Left renal pelvis (tissue), 4 donors: ENCODE measurements at regions not wholly inside any gene's neighbourhood (a gene's known extent, or its start where the extent isn't known, plus 50 kb on each side); places are given as distances from the start of the nearest gene placed in this dataset.

Experiments
- DNase-seq, 4 donors: peaks; one replicate each; pipeline ENCODE4 v3.0.0-alpha.2; 2013; ENCODE audit warnings: low read depth in 4 of 4, low spot score in 3 of 4

DNA sequence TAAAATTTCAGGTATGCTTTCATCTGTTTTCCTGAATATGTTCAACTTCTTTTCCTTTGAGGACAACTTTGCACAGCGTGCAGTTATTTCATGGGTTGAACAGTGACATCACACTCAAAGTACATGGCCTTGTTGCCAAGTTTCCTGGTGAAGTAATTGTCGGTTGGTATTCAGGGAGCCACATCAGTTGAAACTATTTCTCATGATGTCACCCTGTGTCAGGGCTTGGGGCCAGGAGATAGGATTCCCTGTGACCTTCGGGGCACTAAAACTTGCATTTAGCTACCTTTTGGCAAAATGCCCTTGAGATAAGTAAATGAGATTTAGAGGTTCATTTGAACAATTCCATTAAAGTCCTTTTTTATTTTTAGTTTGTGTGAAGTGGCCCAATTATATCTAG, 383.9 kb downstream of the SH3GL2 start:
- no peak for DNase-seq

DNA sequence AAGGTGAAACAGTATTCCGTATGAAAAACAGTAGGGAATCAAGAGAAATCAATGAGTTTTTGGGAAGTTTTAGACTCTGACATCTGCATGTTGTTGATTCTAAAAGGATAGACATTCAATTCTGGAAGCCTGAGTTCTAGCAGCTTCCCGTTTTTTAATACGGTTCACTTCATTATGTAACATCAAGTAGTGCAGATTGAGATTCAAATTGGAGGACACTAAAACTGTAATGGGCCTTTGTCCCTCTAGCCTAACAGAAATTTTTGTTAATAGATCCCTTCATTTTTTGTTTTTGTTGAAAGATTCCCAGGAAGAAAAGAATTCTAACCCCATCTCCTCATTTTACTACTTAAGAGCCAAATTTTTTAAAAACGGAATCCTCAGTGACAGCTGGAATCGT, 384.6 kb downstream of the SH3GL2 start:
- DNase-seq, result no peak

DNA sequence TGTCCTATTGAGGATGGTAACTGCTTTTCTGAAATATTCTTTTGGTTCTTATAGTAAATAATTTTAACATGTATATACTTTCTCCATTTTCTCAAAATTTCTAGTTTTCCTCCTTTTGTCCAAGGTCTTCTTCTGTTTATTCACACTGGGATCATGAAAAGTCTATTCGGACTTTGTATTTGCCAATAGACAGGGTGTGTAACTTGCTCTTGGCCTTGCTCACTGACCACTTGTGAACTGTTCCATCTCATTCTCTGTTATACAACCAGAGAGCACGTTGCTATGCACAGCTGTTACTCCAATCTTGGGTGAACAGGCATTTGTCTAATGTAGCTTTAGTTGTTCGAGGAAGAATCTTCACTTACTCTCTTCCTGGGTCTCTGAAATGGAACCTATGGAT, 388.9 kb downstream of the SH3GL2 start:
- DNase-seq, result no peak

DNA sequence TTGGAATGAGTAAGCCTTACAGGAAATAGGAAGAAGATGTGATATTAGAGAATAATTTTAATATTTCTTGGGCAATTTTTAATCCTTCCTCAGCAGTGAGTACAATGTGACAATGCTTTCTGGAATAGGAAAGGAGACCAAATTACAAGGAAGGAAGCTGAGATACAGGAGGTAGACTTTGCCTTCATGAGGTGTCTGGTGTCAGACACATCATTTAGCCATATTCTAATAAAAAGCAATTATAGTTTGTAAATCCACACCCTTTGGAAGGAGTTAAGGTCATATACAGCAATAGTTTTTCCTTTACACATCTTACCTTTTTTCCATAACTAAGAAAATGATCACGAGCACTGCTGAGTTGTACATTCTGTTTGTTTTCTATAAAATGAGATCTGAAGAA, 390.4 kb downstream of the SH3GL2 start:
- DNase-seq, result no peak

DNA sequence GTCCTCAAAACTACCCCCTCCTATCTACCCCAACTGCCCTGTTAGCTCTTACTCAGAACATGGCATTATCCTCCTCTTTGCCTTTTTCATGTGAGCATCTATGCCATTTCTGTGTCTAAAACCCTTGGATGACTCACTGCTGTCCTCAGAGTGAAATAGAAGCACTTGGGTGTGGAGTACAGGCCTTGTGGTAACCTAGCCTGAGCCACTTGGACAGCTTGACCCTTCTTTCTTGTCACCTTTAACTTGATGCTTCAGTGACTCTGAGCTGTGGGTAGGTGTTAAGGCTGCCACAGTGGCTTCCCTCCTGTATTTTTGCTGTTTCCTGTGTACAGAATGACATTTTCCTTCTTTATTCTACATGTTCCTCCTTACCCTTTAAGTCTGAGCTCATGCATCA, 391.4 kb downstream of the SH3GL2 start:
- no peak for DNase-seq

DNA sequence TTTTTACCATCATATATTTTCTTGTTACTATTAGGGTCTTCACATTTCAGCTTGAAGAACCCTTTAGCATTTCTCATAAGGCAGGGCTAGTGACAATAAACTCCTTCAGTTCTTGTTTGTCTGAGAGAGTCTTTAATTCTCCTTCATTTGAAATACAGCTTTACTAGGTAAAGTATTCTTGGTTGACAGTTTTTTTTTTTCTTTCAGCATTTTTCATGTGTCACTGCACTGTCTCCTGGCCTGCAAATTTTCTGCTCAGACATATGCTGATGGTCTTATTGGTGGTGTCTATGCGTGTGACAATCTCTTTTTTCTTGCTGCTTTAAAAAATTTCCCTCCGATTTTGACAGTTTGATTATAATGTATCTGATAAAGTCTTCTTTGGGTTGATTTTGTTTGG, 399.9 kb downstream of the SH3GL2 start:
- DNase-seq, result no peak

DNA sequence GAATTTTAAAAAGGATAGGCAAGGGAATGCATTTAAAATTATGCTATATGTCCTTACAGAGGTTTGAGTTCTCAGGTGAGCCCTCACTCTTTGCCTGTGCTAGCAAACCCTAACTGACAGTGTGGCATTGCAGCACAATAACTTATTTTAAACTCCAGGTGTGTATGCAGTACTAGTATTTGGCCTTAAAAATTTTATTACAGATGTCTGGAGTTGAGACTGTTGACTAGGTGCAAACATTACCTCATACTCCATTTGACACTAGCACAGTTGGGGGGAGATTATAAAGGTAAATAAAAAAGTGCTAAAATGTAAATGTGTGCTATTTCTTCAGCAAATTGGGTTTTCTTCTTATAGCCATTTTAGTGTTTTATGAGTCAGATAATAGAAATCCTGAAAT, 407.7 kb downstream of the SH3GL2 start:
- no peak for DNase-seq

DNA sequence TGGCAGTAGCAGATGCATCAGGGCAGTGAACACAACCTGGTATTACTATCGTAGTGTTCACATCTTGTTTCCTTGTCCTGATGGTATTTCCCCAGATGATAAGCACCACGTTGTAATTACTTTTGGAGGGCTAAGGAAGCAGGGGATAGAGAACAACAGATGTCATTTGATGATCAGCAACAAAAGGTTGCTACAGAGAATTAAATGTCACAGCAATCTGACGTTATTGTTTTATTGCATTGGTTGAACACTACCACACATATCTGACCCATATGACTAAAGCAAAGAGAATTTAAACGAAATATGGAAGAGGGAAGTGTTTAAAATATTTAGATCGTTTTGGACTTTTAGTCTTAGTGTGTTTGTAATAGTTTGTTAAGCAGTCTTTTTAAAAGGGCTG, 408.3 kb downstream of the SH3GL2 start:
- no peak for DNase-seq

DNA sequence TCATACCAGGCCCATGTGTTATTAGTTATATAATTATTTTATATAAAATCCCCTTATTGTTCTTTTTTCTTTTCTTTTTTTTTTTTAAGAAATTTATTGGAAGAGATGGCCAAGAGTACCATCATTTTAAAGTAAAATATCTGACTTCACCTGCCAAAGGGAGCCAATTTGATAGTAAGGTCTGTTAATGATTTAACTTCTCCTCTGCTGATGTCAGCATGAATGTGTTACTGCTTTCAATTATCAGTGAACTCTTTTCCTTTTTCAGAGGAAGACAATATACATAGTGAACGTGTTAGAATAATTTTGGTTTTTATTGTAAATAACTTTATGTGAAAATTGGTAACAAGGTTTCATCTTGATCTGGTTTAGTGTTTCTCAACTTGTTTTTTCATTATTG, 409.6 kb downstream of the SH3GL2 start:
- DNase-seq, result no peak

DNA sequence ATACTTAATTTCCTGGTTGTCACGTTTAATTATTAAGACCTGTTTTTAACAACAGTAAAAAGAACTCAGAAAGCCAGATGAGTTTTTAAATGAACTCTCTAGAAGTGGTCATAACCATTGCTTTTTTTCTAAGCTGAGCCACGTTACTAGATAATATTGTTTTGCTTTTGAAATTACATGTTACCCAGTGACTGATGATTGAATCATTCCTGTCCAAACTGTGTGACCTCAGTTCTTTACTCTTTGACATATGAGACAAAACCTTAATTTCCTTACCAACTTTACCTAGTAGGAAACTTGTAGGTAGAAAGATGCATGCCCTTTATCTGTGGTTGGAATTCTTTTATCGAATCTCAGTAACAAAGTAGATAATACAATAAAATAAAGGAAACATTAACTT, 411.7 kb downstream of the SH3GL2 start:
- no peak for DNase-seq

DNA sequence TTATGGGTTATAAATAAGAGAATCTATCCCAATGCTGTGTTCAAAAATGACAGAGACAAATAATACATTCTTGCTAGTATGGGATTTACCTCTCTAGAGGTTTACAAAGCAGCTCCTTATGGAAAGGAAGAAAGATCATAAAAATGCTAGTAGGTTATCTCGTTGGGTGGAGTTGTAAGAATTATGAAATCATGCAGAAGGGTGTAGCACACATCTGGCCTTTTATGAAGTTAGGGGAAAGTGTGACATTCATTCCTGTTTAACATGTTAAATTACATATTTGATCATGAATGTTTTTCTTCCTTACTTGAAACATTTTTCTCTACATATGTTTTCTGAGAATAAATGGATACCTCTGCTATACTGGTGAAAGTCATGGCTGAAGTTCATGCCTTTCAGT, 414.2 kb downstream of the SH3GL2 start:
- no peak for DNase-seq

DNA sequence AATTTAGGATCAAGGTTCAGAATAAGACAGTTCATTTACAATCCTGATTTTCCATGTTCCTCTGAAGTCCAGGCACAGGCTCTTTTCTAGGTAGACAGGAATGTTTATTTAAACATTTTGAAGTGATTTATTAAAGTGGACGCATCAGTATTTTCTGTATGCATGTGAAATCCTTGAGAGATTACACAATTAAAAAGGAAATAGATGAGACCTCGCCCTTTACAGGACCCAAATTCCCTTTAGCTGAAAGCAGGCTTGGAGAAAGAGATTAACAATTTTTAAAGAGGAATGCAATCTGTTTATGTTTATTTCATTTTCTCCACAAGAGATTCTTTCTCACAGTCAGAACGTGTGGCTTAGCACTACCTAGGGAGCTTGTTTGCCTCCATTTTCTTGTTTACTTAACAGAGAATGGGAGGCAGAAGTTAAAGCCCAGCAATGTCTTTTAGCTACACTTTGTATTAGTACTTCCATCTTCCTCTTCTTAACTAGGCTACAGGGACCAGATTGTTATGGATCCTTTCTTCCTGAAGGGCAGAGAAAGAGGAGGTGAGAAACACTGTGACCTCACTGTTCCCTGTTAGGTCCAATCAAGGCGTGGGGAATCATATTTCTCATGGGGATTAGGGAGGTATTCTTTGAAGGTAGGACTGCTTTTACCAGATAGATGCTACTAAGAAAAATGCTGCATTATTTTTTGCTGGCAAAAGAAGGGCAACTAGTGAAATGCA, 416.0 kb downstream of the SH3GL2 start:
- DNase-seq, result no peak

DNA sequence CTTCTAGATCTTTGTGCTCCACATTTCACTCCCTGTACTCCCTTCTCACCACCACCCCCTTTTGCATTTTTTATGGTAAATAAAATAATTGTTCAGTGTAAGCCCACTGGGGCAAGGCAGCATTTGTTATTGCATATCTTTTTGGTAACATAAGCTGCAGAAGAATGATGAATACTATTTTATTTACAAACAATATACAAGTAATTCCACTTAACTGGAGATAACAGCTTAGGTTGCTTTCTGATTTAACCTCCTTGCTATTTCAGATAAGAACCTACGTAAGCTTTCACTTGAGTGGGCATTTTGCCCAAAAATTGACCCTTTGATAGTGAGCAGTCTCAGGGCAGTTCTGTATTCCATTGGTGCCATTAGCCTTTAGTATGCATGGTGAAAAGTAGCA, 417.9 kb downstream of the SH3GL2 start:
- DNase-seq, result no peak

DNA sequence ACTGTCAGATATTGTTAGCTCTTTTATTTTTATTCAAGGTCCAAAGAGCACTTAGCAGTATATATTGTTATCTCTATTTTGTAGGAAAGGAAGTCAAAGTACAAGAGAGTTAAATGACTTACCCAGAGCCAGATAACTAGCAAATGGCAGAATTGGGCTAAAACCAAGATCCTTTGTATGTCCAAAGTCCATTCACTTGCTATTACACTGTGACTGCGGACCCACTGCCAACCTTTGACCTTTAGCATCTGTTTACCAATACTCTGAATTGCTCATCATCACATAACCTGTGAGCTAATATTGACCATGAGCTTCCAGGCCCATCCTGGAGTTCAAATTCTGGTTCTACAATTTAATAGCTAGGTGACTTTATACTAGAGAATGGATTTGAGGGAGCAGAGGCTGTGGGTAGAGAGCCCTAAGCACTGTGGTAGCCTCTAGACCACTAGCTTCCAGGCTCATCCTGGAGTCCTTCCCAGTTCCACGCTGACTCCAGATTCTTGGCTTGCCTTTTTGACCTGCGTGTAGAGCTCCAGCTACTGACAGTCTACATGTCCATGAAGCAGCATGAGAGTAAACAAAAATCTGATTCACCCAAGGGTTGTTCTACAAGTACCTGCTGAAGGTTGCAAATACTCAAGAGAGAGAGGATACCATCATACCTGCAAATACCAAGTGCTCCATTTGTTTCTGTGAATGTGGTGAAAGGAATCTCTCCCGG, 424.0 kb downstream of the SH3GL2 start:
- no peak for DNase-seq

DNA sequence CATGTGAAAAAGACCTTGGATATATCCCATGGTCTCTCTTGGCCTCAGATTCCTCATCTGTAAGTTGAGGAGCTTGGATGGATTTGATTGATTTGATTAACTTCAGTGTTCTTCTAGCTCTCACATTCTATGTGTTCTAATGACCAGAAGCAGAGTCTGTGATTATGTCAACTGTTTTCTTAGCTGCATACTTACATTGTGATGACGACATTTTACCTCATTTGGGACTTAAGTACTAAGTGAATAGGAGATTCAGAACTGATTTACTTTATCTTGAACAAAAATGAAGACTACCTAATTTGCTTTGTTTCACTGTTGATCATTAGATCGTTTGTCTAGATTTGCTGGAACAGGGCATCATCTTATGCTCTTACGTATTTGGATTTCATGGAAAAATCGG, 427.7 kb downstream of the SH3GL2 start:
- DNase-seq, result no peak

DNA sequence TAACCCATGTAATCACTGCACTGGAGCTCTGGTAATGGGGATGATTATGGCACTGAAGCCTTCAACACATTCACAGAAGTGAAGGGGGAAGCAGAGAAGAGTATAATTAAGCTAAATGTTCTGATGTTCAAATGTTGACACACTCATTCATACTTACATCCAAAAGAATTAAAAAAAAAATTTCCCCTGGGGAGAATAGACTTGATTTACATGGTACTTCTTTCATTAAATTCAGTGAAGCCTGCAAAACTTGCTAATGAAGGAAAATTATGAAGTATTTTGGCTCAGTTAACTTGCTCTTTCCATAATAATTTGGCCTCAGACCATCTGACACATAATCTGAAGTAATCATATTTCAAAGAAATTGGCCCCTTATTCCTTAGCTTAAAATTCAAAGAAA, 428.8 kb downstream of the SH3GL2 start:
- no peak for DNase-seq

DNA sequence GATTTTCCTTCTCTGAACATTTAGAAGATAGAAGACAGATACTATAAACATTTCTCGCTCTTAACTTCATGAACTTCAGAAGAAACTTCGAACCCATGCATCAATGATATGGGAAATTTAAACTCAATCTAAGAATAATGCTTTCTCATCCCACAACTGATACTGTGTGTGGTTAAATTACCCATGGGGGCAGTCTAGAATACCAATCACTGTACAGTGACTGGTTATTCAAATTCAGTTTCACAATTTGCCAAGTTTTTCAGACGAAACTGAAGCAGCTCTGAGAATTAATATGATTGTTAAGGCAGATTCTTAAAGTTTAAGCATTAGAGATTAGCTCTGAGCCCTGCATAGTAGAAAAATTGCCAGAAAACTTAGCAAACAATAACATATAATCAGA, 431.0 kb downstream of the SH3GL2 start:
- no peak for DNase-seq

DNA sequence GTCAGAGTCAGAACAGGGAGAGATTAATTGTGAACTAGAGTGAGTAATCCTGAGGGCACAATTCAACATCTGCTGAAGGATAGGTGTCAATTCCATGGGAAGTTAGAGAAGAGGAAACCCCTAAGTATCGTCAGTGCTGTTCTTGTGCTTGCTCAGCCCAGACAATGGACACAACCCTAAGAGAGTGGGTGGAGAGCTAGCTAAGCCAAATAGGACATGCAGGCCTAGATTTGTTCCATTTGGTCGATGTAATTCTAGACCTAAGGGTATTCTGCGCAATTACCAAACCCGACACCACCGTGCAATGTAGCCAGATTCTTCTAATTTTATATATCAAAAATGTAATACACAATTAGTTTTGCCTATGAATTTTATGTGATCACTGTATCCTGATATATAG, 431.6 kb downstream of the SH3GL2 start:
- no peak for DNase-seq

DNA sequence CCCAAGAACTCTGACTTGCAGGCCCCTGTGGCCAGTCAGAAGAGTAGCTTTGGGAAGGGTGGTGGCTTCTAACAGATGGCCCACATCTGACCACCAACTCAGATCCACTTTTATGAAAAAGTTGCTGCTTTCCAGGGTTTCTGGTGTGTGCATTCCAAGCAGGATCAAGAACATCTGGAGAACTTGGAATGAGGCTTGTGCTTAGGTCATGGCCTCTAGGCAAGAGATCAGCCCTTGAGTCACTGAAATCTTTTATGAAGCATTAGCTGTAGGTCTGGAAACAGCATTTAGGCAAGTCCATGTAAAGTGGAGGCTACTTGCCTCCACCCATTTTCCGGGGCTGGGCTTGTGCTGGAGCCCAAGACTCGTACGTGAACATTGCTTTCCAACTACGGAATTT, 433.3 kb downstream of the SH3GL2 start:
- no peak for DNase-seq

DNA sequence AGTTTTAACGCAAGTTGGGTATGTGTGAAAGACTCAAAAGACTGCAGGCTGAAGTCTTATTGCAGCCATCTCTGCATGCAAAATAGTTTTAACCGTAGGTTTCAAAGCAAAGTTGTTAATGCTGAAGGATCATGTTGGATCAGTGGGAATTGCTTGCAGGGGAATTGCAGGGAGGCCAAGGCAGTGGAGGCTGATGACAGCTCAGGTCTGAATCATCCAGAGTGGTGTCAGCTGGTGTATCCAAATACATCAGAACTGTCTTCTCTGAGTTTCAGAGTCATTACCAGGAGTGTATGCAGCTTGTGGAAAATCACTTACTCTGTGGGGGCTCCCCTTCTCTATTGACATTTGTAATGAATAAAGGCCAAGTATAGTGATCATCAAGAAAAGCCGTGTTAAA, 435.7 kb downstream of the SH3GL2 start:
- DNase-seq, result no peak

DNA sequence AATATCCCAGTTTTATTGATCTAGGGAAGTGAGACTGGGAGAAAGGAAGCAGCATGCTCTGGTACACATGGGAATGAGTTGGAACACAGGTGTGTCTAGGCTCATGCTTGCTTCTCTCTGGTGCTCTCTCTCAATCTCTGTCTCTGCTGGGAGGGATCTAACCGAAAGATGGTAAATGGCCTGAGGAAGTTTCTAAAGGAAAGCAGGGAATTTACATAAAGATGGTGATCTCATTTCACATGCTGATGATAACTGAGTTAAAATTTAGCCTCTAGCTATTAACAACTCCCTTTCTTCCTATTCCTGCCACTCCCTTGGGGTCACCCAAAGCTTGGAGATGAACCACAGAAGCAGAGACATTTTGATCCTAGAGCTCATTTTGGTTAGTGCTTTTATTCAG, 436.2 kb downstream of the SH3GL2 start:
- DNase-seq, result no peak

DNA sequence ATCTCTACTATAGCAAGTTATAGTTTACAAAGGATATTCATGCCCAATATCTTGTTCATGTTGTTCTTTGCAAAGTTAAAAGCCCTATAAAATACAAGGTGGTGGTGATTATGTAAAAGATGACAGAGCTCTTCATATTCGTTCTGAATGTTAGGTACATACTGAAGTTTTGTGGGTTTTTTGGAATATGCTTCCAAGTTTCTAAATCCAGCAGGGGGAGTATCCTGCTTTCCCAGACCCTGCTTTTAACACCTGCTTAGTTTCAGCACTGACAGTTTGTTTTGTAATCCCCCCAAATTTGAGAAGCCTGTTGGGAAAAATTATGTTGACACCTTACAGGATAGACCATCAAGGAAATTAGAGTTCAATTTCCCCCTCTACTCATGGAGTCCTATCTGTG, 438.3 kb downstream of the SH3GL2 start:
- no peak for DNase-seq

DNA sequence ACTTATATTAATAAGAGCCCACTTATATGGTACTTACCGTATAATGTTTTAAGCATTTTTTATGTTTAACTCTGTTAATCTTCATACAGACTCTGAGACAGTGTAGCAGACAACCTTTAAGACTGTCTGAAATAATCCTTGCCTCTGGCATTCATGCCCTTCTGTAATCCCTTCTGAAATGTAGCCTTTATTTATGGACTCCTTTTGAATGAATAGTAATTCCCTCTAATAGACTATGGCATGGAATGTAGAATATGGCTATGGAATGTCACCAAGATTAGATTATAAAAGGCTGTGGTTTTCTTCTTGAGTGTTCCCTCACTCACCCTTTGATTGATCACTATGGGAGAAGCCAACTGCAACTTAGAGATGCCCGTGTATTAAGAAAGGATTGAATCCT, 439.4 kb downstream of the SH3GL2 start:
- no peak for DNase-seq
